Skeletal muscle satellite cell (primary cell): ENCODE measurements at regions not wholly inside any gene's neighbourhood (a gene's known extent, or its start where the extent isn't known, plus 50 kb on each side); places are given as distances from the start of the nearest gene placed in this dataset.
"Not testable (repeated sequence)": the region's sequence is repeated elsewhere in the genome, so short reads cannot be mapped to it uniquely, and the experiment has no call there.

Experiments used
- H3K27me3 ChIP-seq: 2 replicates; pipeline ENCODE4 v1.7.0; 2013; ENCODE audit warnings: low read length; ENCODE audit not compliant: control insufficient read depth, insufficient read depth
- H3K36me3 ChIP-seq: 2 replicates; pipeline ENCODE4 v1.7.0; 2013; ENCODE audit warnings: mild to moderate bottlenecking, control low read depth, low read length; ENCODE audit not compliant: insufficient read depth
- H3K4me1 ChIP-seq: 2 replicates; pipeline ENCODE4 v1.7.0; 2013; ENCODE audit warnings: low read length; ENCODE audit not compliant: control insufficient read depth, insufficient read depth
- H3K4me2 ChIP-seq: 2 replicates; pipeline ENCODE4 v1.7.0; 2013; ENCODE audit warnings: mild to moderate bottlenecking, low read length
- H3K4me3 ChIP-seq: 2 replicates; pipeline ENCODE4 v1.7.0; 2013; ENCODE audit warnings: low read length
- H3K9ac ChIP-seq: 2 replicates; pipeline ENCODE4 v1.7.0; 2013; ENCODE audit warnings: mild to moderate bottlenecking, low read depth, low read length, moderate library complexity
- H3K9me3 ChIP-seq: replicated peaks from 2 replicates; pipeline ENCODE4 v1.7.0; 2013; ENCODE audit warnings: mild to moderate bottlenecking, control low read depth, low read length

DNA sequence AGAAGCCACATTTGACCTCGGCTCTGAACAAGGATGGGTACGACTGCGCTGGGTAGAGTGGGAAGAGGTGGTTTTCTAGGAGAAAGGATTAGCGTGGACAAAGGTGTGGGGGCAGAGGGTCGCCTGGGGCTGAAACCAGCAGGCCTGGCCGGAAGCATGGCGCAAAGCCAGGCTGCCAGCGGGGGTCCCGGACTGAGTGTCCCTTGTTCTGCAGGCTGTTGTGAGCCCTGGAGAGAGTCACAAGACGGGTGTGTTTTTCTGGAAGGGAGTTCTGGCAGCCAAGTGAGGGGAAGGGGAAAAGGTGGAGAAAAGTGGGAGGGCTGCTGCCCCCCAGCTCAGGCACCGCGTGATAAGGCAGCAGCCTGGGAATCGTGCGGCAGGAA is 98.5 kb upstream of the MEF2A start:
- no peaks in the 10 kb centered on the region for H3K27me3 ChIP-seq
- H3K4me3 ChIP-seq = no peak overlapping the region
- no peaks in the 10 kb centered on the region for H3K36me3 ChIP-seq
- no peaks in the 10 kb centered on the region for H3K4me1 ChIP-seq
- no peaks in the 10 kb centered on the region for H3K9me3 ChIP-seq
- no peak overlapping the region for H3K4me2 ChIP-seq
- no peak overlapping the region for H3K9ac ChIP-seq

DNA sequence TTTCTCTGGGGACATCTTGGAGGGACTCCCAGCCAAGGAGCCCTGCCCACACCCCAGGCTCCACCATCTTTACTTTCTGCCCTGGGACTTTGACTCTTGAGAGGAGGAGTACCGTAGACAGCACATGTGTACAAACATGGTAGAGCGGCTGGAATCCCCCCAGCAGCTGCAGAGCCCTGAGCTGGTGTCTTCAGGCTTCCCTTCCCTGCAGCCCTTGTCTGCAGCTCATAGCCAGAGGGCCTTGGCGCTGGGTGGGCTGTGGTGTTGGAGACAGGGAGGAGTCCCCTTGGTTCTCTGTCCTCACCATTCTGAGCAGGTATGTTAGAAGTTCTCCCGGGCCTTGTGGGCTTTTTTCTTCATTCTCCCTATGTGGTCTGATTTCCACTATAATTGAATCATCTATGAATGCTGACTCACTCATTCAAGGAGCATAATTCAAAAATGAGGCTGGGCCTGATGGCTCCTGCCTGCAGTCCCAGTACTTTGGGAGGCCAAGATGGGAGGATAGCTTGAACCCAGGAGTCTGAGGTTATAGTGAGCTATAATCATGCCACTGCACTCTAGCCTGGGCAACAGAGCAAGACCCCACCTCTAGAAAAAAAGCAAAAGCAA is 97.8 kb upstream of the MEF2A start:
- H3K4me3 ChIP-seq = no peak overlapping the region
- H3K4me2 ChIP-seq = no peak overlapping the region
- no peak overlapping the region for H3K9ac ChIP-seq
- H3K36me3 ChIP-seq = no peaks in the 10 kb centered on the region
- no peaks in the 10 kb centered on the region for H3K4me1 ChIP-seq
- H3K27me3 ChIP-seq = no peaks in the 10 kb centered on the region
- H3K9me3 ChIP-seq = no peaks in the 10 kb centered on the region

DNA sequence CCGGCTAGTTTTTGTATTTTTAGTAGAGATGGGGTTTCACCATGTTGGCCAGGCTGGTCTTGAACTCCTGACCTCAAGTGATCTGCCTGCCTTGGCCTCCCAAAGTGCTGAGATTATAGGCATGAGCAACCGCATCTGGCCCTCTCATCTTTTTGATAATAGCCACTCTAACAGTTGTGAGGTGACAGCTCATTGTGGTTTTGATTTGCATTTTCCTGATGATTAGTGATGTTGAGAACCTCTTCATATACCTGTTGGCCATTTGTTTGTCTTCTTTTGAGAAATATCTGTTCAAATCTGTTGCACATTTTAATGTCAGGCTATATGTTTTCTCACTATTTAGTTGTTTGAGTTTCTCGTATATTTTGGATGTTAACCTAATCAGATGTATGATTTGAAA is 95.6 kb upstream of the MEF2A start:
- not testable (repeated sequence) for H3K9me3 ChIP-seq, H3K4me2 ChIP-seq, H3K9ac ChIP-seq, H3K27me3 ChIP-seq, H3K4me3 ChIP-seq, H3K36me3 ChIP-seq
- H3K4me1 ChIP-seq = peaks cover 17% of the 10 kb centered on the region

DNA sequence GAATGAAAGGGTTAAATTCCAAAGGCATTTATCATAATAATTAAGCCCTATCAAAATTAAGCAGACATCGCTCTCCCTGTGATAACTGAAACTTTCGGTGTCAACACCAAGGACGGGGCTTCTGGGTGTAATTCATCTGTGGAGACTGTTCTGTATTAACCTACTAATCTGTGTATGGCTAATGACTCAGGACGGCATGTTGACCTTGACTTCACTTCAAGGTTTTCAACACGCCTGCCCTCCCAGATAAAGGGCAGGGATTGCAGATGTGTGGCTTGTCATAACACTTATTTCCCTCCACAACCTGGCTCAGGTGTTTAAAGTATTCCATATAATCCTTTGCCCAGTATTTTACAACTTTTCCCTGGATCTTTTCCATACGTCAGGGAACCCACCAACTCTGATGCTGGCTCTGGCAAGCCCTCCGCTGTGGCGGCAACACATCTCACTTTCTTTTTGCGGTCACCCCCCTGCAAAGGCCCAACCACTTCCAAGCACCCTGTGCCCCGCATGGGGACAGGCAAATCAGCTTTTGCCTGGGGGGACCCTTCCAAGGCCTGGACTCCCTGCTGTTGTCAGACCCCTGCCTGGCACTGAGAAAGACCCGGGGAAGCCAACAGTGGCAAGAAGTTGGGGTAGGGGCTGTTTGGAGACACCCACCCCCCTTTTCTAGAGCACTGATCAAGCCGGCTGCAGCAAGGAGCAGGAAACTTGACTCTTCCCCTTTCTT is 93.2 kb upstream of the MEF2A start:
- Histone ChIP-seq H3K27me3 (no peaks in the 10 kb centered on the region), H3K36me3 (no peaks in the 10 kb centered on the region), H3K9ac (no peak overlapping the region), H3K4me3 (no peak overlapping the region), H3K9me3 (no peaks in the 10 kb centered on the region), H3K4me1 (peaks cover 38% of the 10 kb centered on the region), H3K4me2 (no peak overlapping the region)

DNA sequence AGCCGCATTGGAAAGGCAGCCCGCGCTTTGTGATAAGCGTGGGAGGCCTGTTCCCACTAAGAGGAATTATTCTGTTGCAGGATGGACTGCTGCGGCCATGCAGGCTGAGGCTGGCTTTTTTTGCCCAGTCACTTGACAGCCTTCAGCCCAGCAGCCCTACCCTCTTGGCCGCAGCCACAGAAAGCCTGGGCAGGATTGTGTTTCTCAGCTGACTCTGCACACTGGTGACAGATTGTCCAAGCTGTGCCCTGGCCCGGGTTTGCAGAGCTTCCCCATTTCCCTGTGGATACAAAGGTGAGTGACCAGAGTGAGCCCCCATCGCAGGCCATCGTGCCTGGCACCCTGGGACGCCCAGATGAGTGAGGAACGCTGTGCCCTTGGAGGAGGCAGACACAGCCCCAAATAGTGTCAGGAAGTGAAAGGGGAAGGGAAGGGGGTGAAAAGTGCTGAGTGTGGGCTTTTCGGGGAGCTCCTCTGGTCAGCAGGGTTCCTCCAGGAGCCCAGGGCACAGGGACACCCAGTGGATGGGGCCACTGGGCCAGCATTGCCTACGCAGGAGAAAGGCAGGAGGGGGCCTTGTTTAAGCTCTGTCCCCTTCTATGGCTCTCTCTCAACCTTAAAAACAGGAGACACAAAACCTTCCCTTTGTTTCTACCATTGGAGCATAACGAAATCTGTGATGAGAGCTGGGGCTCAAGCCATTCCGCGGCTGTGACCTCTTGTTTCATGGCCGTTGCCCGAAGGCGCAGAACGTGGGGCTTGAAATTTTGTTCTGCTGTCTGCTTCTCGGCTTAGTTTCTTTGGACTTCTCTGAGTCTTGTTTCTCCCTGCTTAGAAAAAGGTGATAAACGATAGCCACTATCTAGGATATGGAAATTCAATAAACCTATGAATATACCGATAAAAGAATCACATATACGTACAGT is 91.5 kb upstream of the MEF2A start:
- Histone ChIP-seq H3K4me1 (peaks cover 41% of the 10 kb centered on the region), H3K9ac (no peak overlapping the region), H3K4me2 (no peak overlapping the region), H3K4me3 (no peak overlapping the region), H3K27me3 (no peaks in the 10 kb centered on the region), H3K36me3 (no peaks in the 10 kb centered on the region), H3K9me3 (no peaks in the 10 kb centered on the region)

DNA sequence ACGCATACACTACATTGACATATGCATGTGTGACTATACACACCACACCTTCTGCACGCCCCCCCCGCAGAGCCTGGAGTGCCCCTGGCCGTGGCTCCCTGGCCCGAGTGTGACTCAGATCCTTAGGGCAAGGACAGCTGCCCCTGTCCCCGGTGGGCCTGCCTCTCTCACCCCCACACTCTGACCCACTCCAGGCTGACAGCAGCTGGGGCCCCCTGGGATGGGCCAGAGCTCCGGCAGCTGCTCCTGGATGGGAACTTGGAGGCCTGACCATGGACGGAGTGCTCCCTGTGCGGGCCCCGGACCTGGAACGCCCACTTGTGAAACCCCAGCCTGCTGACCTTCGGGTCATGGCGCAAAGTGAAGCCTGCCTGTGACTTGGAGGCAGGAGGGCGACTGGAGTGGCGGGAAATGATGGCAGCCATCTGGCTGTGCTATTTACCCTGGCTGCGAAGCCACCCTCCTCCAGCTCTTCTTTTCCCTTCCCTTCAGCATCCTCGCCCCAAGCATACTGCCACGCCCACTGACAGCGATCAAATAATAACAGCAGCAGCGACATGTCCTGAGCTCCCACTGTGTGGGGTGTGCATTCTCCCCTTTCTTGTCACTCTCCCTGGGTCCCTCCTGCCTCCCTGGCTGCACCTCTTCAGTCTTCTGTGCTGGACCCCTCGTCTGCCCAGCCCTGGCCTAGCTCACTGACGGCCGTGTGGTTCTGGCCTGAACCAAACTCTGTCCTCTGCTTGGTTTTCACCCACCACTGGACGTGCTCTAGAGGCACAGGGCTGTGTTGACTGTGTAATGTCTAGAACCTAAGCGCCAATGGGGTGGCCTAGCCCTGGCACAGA is 90.7 kb upstream of the MEF2A start:
- Histone ChIP-seq H3K27me3 (no peaks in the 10 kb centered on the region), H3K9me3 (no peaks in the 10 kb centered on the region), H3K4me3 (no peak overlapping the region), H3K9ac (no peak overlapping the region), H3K4me2 (peak overlapping the region; percentile 6), H3K4me1 (peaks cover 41% of the 10 kb centered on the region), H3K36me3 (no peaks in the 10 kb centered on the region)

DNA sequence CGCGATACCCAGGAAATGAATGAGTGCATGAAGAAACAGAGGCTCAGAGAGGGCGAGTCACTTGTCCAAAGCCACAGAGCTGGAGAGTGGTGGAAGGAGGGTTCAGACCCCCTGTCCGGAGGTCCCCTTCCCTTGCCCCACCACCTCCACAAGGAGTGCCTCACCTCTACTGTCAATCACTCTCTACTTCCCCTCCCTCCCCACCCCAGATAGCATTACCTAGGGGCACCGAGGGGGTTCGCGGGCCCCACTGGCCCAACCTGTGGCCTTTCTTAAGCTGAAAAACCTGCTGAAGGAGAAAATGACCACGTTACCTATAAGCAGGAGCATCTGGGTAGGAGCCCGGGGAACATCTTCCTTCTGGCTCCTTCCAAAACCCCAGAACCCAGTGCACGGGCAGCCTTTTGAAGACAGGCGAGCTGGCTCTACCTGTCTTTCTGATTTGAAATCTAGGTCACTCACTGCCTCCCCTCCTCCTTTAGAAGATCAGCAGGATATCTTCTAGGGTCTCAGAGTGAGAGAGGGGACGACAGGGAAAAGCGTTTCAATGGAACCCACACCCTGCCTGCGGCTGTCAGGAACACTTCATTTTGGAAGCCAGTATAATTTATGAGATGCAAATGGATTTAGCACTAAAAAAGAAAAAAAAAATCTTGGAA is 89.9 kb upstream of the MEF2A start:
- Histone ChIP-seq H3K27me3 (no peaks in the 10 kb centered on the region), H3K9ac (no peak overlapping the region), H3K9me3 (no peaks in the 10 kb centered on the region), H3K4me3 (no peak overlapping the region), H3K36me3 (no peaks in the 10 kb centered on the region), H3K4me1 (peaks cover 41% of the 10 kb centered on the region), H3K4me2 (no peak overlapping the region)

DNA sequence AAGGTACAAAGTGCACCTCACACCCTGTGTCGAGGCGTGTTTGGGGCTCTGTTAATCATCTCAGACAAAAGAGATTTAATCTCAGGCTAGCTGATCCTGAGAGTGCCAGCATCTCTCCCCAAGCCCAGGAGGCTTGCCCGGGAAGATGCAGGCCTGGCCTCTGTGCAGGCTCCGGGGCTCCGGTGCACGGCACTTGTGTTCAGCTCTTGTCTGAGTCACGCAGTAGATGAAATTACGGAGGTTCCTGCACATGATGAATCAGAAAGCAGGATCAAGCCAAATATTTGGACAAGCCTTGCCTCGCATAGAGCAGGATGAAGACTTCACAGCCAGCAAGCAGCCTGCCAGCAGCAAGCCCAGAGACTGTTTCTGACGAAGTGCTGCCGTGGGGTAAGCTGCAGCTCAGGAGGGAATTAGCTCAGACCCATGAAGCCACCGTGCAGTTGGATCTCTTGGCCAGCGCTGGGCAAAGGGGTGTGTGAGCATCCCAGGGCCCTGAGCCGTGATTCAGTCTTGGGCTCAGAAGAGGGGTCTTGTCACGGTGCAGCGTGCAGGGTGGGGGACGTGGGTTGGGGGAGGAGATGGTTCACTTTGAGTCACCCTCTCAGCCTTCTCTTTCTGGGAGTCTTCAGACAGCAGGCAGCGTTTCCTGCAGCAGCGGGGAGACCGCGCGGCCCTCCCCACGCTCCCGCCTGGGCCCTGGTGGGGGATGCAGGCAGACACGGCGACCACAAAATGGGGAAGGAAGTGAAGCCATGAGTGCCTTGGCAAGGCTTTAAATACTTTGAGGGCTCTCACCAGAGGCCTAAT is 89.2 kb upstream of the MEF2A start:
- H3K4me3 ChIP-seq = peak overlapping the region; percentile 53
- H3K9me3 ChIP-seq = no peaks in the 10 kb centered on the region
- no peaks in the 10 kb centered on the region for H3K27me3 ChIP-seq
- peaks cover 41% of the 10 kb centered on the region for H3K4me1 ChIP-seq
- peak overlapping the region; percentile 78 for H3K4me2 ChIP-seq
- H3K9ac ChIP-seq = peak overlapping the region; percentile 43
- H3K36me3 ChIP-seq = no peaks in the 10 kb centered on the region

DNA sequence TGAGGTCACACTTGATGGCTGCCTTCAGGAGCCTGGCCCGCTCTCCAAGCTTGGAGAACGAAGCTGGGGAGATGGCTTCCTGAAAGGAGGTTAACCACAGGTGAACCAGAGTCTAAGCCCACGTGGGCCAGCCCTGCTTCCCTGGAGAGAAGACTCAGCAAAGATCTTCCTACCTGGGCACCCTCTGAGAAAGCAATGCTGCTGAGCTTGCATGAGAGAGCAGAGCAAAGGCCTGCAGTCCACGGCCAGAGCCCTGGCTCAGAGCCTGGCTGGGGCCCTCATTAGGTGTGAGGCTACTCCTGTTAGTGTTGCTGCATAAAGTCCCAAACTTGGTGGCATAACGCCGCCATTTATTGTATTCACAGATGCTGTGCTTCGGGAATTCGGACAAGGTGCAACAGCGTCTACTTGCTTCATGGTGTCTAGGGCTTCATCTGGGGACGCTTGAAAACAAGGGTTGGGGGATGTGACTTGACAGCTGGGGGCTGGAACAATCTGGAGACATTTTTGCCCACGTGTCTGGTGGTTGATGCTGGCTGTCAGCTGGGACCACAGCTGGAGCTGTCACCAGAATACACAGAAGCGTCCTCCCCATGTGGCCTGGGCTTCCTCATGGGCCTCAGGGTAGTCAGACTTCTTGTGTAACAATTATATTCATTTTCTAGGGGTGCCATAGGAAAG is 87.9 kb upstream of the MEF2A start:
- peaks cover 41% of the 10 kb centered on the region for H3K4me1 ChIP-seq
- H3K27me3 ChIP-seq = no peaks in the 10 kb centered on the region
- H3K4me3 ChIP-seq = no peak overlapping the region
- H3K9ac ChIP-seq = no peak overlapping the region
- H3K9me3 ChIP-seq = no peaks in the 10 kb centered on the region
- H3K4me2 ChIP-seq = no peak overlapping the region
- H3K36me3 ChIP-seq = no peaks in the 10 kb centered on the region

DNA sequence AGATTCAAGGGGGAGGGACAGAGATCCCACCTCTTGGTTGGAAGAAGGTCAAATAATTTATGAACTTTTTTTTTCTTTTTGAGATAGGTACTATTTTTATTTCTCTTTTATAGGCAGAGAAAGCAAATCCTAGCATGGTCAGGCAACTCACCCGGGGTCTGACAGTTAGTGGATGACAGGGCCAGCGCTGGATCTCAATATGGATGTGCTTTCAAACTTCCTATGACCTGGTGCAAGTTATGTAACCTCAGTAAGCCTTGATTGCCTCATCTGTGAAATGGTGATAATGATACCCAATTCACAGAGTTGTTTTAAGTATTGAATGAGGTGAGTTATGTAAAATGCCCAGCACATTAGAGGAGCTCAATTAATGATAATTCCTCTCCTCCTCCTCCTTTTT is 86.8 kb upstream of the MEF2A start:
- Histone ChIP-seq H3K4me2 (no peak overlapping the region), H3K36me3 (no peaks in the 10 kb centered on the region), H3K27me3 (no peaks in the 10 kb centered on the region), H3K9me3 (no peaks in the 10 kb centered on the region), H3K4me1 (peaks cover 36% of the 10 kb centered on the region), H3K9ac (no peak overlapping the region), H3K4me3 (no peak overlapping the region)
